GM10266 (cell line): ENCODE measurements at regions not wholly inside any gene's neighbourhood (a gene's known extent, or its start where the extent isn't known, plus 50 kb on each side); places are given as distances from the start of the nearest gene placed in this dataset.
A peak's percentile ranks its signal among the peaks of the same experiment; 100 is the strongest.

Experiments used
- DNase-seq: peaks from one replicate; pipeline ENCODE4 v3.0.0; 2012; ENCODE audit errors: extremely low spot score
- CTCF ChIP-seq: IDR thresholded peaks from 2 replicates; pipeline ENCODE4 v1.5.1; 2012; ENCODE audit warnings: mild to moderate bottlenecking, low read depth; ENCODE audit not compliant: control insufficient read depth, insufficient read depth; ENCODE audit errors: missing control alignments

GRCh38 chr5:69019668-69020375 is 74.0 kb upstream of the SLC30A5 start:
- no peak for DNase-seq
- no peak for TF ChIP-seq CTCF

- DNase-seq, result peak; percentile 39
- peak; percentile 63 for TF ChIP-seq CTCF
Measured at GRCh38 chr5:69024241-69024651, 69.6 kb upstream of the SLC30A5 start.

GRCh38 chr5:69029292-69029691 is 64.5 kb upstream of the SLC30A5 start:
- no peak for DNase-seq
- no peak for TF ChIP-seq CTCF

- DNase-seq, result no peak
- TF ChIP-seq CTCF, result no peak
Measured at GRCh38 chr5:69030358-69031062, 63.3 kb upstream of the SLC30A5 start.

GRCh38 chr5:69032009-69032408 is 61.8 kb upstream of the SLC30A5 start:
- no peak for DNase-seq
- no peak for TF ChIP-seq CTCF

GRCh38 chr5:69033690-69034089 is 60.1 kb upstream of the SLC30A5 start:
- no peak for TF ChIP-seq CTCF
- DNase-seq, result no peak

GRCh38 chr5:69034898-69035297 is 58.9 kb upstream of the SLC30A5 start:
- no peak for TF ChIP-seq CTCF
- DNase-seq, result no peak
